Loucy (cell line): ENCODE measurements at regions not wholly inside any gene's neighbourhood (a gene's known extent, or its start where the extent isn't known, plus 50 kb on each side); places are given as distances from the start of the nearest gene placed in this dataset.

Source experiments
- H2AFZ ChIP-seq: fragments of 200-600 bp; sonication (generic); 2 replicates; pipeline ENCODE4 v1.6.0; 2016; ENCODE audit warnings: antibody characterized with exemption, mild to moderate bottlenecking, low read length, moderate library complexity
- H3F3A ChIP-seq: fragments of 200-600 bp; 2 replicates; pipeline ENCODE4 v1.6.0; 2016; ENCODE audit warnings: antibody characterized with exemption, low read depth, mild to moderate bottlenecking
- H3K27me3 ChIP-seq: fragments of 200-600 bp; sonication (generic); 2 replicates; pipeline ENCODE4 v1.6.1; 2014; ENCODE audit warnings: low read length, mild to moderate bottlenecking; ENCODE audit not compliant: insufficient read depth, poor library complexity, severe bottlenecking
- H3K36me3 ChIP-seq: fragments of 200-600 bp; sonication (generic); 2 replicates; pipeline ENCODE4 v1.6.1; 2016; ENCODE audit warnings: low read length; ENCODE audit not compliant: insufficient read depth
- H3K4me1 ChIP-seq: fragments of 200-600 bp; sonication (generic); 2 replicates; pipeline ENCODE4 v1.5.1; 2014; ENCODE audit warnings: low read length, mild to moderate bottlenecking; ENCODE audit not compliant: insufficient read depth, poor library complexity, severe bottlenecking
- H3K4me2 ChIP-seq: fragments of 200-600 bp; sonication (generic); 2 replicates; pipeline ENCODE4 v1.6.0; 2014; ENCODE audit warnings: antibody characterized with exemption, low read length, low read depth, mild to moderate bottlenecking; ENCODE audit not compliant: poor library complexity, severe bottlenecking
- H3K4me3 ChIP-seq: fragments of 200-600 bp; sonication (generic); 2 replicates; pipeline ENCODE4 v1.5.1; 2014; ENCODE audit warnings: low read length, mild to moderate bottlenecking, mixed read lengths; ENCODE audit not compliant: poor library complexity, severe bottlenecking
- H3K79me2 ChIP-seq: fragments of 200-600 bp; sonication (generic); 2 replicates; pipeline ENCODE4 v1.6.1; 2014; ENCODE audit warnings: low read length; ENCODE audit not compliant: insufficient read depth
- H3K9ac ChIP-seq: fragments of 200-600 bp; sonication (generic); 2 replicates; pipeline ENCODE4 v1.6.0; 2014; ENCODE audit warnings: mild to moderate bottlenecking, low read depth, low read length, moderate library complexity; ENCODE audit not compliant: poor library complexity, severe bottlenecking
- H3K9me2 ChIP-seq: fragments of 200-600 bp; sonication (generic); replicated peaks from 2 replicates; pipeline ENCODE4 v1.6.1; 2016; ENCODE audit warnings: low read depth, low read length, mixed read lengths
- H3K9me3 ChIP-seq: fragments of 200-600 bp; sonication (generic); 2 replicates; pipeline ENCODE4 v1.6.1; 2014; ENCODE audit warnings: mild to moderate bottlenecking, antibody characterized with exemption, low read length, low read depth; ENCODE audit not compliant: insufficient read depth
- H4K20me1 ChIP-seq: fragments of 200-600 bp; sonication (generic); 2 replicates; pipeline ENCODE4 v1.6.0; 2014; ENCODE audit warnings: antibody characterized with exemption, low read length, mild to moderate bottlenecking; ENCODE audit not compliant: insufficient read depth, poor library complexity, severe bottlenecking
- EZH2phosphoT487 ChIP-seq: fragments of 200-600 bp; IDR thresholded peaks from 2 replicates; pipeline ENCODE4 v1.6.1; 2018; ENCODE audit warnings: antibody characterized with exemption, mild to moderate bottlenecking, moderate library complexity, borderline replicate concordance
- TF ChIP-seq, protein P1 (sequence below): fragments of 200-600 bp; sonication (generic); conservative IDR thresholded peaks from 2 replicates; pipeline ENCODE4 v1.5.1; 2014; ENCODE audit warnings: mild to moderate bottlenecking, antibody characterized with exemption, low read length

- Histone ChIP-seq H4K20me1 (no peaks in the 10 kb centered on the region), H2AFZ (no peak overlapping the region), H3K79me2 (no peaks in the 10 kb centered on the region), H3K36me3 (no peaks in the 10 kb centered on the region), H3K4me3 (no peak overlapping the region), H3K4me1 (no peaks in the 10 kb centered on the region), H3F3A (no peaks in the 10 kb centered on the region), H3K9me2 (no peaks in the 10 kb centered on the region), H3K9ac (no peak overlapping the region), H3K27me3 (no peaks in the 10 kb centered on the region), H3K9me3 (no peaks in the 10 kb centered on the region), H3K4me2 (no peak overlapping the region)
- TF ChIP-seq EZH2phosphoT487, result no peak
- TF ChIP-seq, protein P1, sequence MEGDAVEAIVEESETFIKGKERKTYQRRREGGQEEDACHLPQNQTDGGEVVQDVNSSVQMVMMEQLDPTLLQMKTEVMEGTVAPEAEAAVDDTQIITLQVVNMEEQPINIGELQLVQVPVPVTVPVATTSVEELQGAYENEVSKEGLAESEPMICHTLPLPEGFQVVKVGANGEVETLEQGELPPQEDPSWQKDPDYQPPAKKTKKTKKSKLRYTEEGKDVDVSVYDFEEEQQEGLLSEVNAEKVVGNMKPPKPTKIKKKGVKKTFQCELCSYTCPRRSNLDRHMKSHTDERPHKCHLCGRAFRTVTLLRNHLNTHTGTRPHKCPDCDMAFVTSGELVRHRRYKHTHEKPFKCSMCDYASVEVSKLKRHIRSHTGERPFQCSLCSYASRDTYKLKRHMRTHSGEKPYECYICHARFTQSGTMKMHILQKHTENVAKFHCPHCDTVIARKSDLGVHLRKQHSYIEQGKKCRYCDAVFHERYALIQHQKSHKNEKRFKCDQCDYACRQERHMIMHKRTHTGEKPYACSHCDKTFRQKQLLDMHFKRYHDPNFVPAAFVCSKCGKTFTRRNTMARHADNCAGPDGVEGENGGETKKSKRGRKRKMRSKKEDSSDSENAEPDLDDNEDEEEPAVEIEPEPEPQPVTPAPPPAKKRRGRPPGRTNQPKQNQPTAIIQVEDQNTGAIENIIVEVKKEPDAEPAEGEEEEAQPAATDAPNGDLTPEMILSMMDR, result no peak
Observed at GRCh38 chr10:21238044-21238443, 287.4 kb downstream of the SKIDA1 start.

- no peaks in the 10 kb centered on the region for H3F3A ChIP-seq
- H3K36me3 ChIP-seq, result no peaks in the 10 kb centered on the region
- no peaks in the 10 kb centered on the region for H3K27me3 ChIP-seq
- no peak for TF ChIP-seq EZH2phosphoT487
- TF ChIP-seq, protein P1, result no peak
- H3K4me3 ChIP-seq, result no peak overlapping the region
- no peaks in the 10 kb centered on the region for H3K4me1 ChIP-seq
- H3K4me2 ChIP-seq, result no peak overlapping the region
- H3K9me3 ChIP-seq, result no peaks in the 10 kb centered on the region
- no peaks in the 10 kb centered on the region for H3K79me2 ChIP-seq
- H3K9ac ChIP-seq, result no peak overlapping the region
- H3K9me2 ChIP-seq, result no peaks in the 10 kb centered on the region
- H2AFZ ChIP-seq, result no peak overlapping the region
- no peaks in the 10 kb centered on the region for H4K20me1 ChIP-seq
Observed at GRCh38 chr10:21234761-21235160, 290.7 kb downstream of the SKIDA1 start.

- H3K4me3 ChIP-seq, result no peak overlapping the region
- no peak overlapping the region for H3K4me2 ChIP-seq
- H2AFZ ChIP-seq, result no peak overlapping the region
- no peaks in the 10 kb centered on the region for H3K27me3 ChIP-seq
- no peak for TF ChIP-seq EZH2phosphoT487
- TF ChIP-seq, protein P1, result no peak
- H4K20me1 ChIP-seq, result no peaks in the 10 kb centered on the region
- no peak overlapping the region for H3K9ac ChIP-seq
- no peaks in the 10 kb centered on the region for H3K4me1 ChIP-seq
- no peaks in the 10 kb centered on the region for H3K36me3 ChIP-seq
- H3K9me3 ChIP-seq, result no peaks in the 10 kb centered on the region; the same call in 1 of the 2 replicates
- H3K9me2 ChIP-seq, result no peaks in the 10 kb centered on the region
- H3K79me2 ChIP-seq, result no peaks in the 10 kb centered on the region
- H3F3A ChIP-seq, result no peaks in the 10 kb centered on the region
Observed at GRCh38 chr10:21230219-21230618, 295.3 kb downstream of the SKIDA1 start.
